Panc1 (cell line): ENCODE measurements at regions not wholly inside any gene's neighbourhood (a gene's known extent, or its start where the extent isn't known, plus 50 kb on each side); places are given as distances from the start of the nearest gene placed in this dataset.

Source experiments
- ATAC-seq: fragments of 200-7000 bp; cut with Tn5 transposase; 2 replicates; pipeline ENCODE4 v1.9.1; 2020; ENCODE audit warnings: mild to moderate bottlenecking, moderate library complexity
- BruUV-seq: library from RNA; stranded (reverse); fragments of 400-500 nt; replicated peaks from 2 replicates; lab custom pipeline; 2021; lab: Mats Ljungman, UMichigan
- CTCF ChIA-PET: fragments of 300-600 bp; sonication (Branson Sonifier 250); formaldehyde crosslinking; loops from one replicate; lab custom pipeline; 2022; ENCODE audit warnings: antibody characterized with exemption; lab: Charles Lee
- POLR2A ChIA-PET: fragments of 300-600 bp; sonication (Branson Sonifier 250); formaldehyde crosslinking; loops from one replicate; lab custom pipeline; 2022; ENCODE audit warnings: antibody characterized with exemption; lab: Charles Lee
- DNase-seq: peaks from one replicate; pipeline ENCODE4 v3.0.0-alpha.2; 2010; ENCODE audit warnings: low read depth, low spot score
- H3K27ac ChIP-seq: 2 replicates; pipeline ENCODE4 v1.5.1; 2011; ENCODE audit warnings: mild to moderate bottlenecking, low read length, inconsistent platforms
- H3K27me3 ChIP-seq: fragments of 200-500 bp; sonication (Bioruptor generic); 2 replicates; pipeline ENCODE4 v1.6.0; 2014; ENCODE audit warnings: low read length, inconsistent platforms; ENCODE audit not compliant: control insufficient read depth, insufficient read depth
- H3K36me3 ChIP-seq: fragments of 200-500 bp; sonication (Bioruptor generic); 2 replicates; pipeline ENCODE4 v1.5.1; 2014; ENCODE audit warnings: inconsistent platforms, mild to moderate bottlenecking, low read length, moderate library complexity; ENCODE audit not compliant: control insufficient read depth, insufficient read depth
- H3K4me1 ChIP-seq: 2 replicates; pipeline ENCODE4 v1.5.1; 2011; ENCODE audit warnings: inconsistent platforms, mild to moderate bottlenecking, low read length, moderate library complexity; ENCODE audit not compliant: control insufficient read depth, insufficient read depth
- H3K4me3 ChIP-seq, 2 experiments: 2 replicates each; pipeline ENCODE4 v1.5.1; 2011 to 2012; ENCODE audit warnings: low read depth in 2 of 2, low read length in 2 of 2, mild to moderate bottlenecking in 2 of 2, inconsistent platforms in 1 of 2, moderate library complexity in 1 of 2
- H3K9me3 ChIP-seq: fragments of 200-500 bp; sonication (Bioruptor generic); 2 replicates; pipeline ENCODE4 v1.5.1; 2014; ENCODE audit warnings: low read depth, mild to moderate bottlenecking, inconsistent platforms, low read length, moderate library complexity; ENCODE audit not compliant: control insufficient read depth, insufficient read depth
- POLR2AphosphoS5 ChIP-seq: IDR thresholded peaks from 2 replicates; pipeline ENCODE4 v1.6.1; 2012; ENCODE audit warnings: mild to moderate bottlenecking, low read depth, low read length, moderate library complexity
- SIN3A ChIP-seq: IDR thresholded peaks from 2 replicates; pipeline ENCODE4 v1.6.1; 2012; ENCODE audit warnings: low read depth, mild to moderate bottlenecking, low read length, moderate library complexity, borderline replicate concordance; ENCODE audit not compliant: insufficient read depth
- TCF7L2 ChIP-seq: IDR thresholded peaks from 2 replicates; pipeline ENCODE4 v1.6.1; 2011; ENCODE audit warnings: mild to moderate bottlenecking, low read depth, low read length, inconsistent platforms
- in situ Hi-C: cut with HindIII; loops from 2 replicates; pipeline ENCODE4 v1.10.0; 2016; ENCODE audit warnings: low sequenced_read_pairs, low pct_unique_long_range_greater_than_20kb
- intact Hi-C: fragments of 100-400 bp; cut with micrococcal nuclease; formaldehyde crosslinking; loops from one replicate; pipeline ENCODE4 v1.10.0; 2022; ENCODE audit not compliant: unreplicated experiment
- TF ChIP-seq, protein P1 (sequence below), 2 experiments: IDR thresholded peaks; 2 replicates each; pipeline ENCODE4 v1.6.1; 2011 to 2012; ENCODE audit warnings: low read depth in 2 of 2, control low read depth in 1 of 2, low read length in 1 of 2, mild to moderate bottlenecking in 1 of 2, moderate library complexity in 1 of 2; ENCODE audit not compliant: insufficient read depth in 1 of 2
- TF ChIP-seq, protein P2 (sequence below): fragments of 450-650 bp; IDR thresholded peaks from 2 replicates; pipeline ENCODE4 v1.5.1; 2017; ENCODE audit warnings: mild to moderate bottlenecking

DNA sequence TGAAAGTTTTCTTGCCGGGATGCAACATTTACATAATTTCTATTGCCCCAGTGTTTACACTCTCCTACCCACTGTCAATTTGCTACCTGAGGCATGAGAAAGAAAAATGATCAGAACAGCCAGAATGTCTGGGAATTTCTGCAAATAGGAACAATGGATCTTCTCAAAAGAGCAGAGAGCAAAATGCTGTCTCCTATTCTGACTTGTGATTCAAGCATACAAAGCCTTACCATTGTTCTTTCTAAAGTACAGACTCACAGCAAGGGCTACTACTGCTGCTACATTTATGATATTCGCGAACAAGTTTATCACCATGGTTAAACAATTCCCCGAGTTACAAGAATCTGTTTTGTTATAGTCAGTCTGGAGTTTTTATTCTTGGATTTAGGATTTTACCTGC lies 329.9 kb upstream of the CELF2 start:
- in situ Hi-C loops, result no loop called here
- BruUV-seq, result no TSS peak
- POLR2A ChIA-PET, result no interaction called here

DNA sequence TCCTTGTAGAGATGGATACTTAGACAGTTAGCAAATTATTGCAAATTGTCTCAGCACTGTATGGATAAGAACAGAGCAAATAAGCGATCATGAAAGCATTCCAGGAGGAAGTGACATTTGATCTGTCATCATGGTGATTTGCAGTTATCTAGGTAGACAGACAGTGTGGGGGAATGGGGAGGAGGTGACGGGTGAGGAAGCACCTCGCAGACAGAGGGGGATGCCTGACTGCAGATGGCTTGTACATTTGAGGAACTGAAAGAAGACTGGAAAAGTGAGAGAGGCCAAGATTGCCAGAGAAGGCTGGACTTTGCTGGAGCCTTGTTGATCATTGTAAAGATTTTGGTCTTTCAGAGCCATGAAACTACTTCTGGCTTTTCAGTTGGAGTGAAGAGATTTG lies 318.2 kb upstream of the CELF2 start:
- no peaks in the 10 kb centered on the region for H3K36me3 ChIP-seq
- H3K27me3 ChIP-seq, result no peaks in the 10 kb centered on the region
- in situ Hi-C loops, result no loop called here
- no peak overlapping the region for H3K27ac ChIP-seq
- CTCF ChIA-PET, result no interaction called here
- BruUV-seq, result no TSS peak
- H3K4me3 ChIP-seq, result no peak overlapping the region
- TF ChIP-seq POLR2AphosphoS5 (no peak), TCF7L2 (no peak), SIN3A (no peak)
- TF ChIP-seq, protein P1, sequence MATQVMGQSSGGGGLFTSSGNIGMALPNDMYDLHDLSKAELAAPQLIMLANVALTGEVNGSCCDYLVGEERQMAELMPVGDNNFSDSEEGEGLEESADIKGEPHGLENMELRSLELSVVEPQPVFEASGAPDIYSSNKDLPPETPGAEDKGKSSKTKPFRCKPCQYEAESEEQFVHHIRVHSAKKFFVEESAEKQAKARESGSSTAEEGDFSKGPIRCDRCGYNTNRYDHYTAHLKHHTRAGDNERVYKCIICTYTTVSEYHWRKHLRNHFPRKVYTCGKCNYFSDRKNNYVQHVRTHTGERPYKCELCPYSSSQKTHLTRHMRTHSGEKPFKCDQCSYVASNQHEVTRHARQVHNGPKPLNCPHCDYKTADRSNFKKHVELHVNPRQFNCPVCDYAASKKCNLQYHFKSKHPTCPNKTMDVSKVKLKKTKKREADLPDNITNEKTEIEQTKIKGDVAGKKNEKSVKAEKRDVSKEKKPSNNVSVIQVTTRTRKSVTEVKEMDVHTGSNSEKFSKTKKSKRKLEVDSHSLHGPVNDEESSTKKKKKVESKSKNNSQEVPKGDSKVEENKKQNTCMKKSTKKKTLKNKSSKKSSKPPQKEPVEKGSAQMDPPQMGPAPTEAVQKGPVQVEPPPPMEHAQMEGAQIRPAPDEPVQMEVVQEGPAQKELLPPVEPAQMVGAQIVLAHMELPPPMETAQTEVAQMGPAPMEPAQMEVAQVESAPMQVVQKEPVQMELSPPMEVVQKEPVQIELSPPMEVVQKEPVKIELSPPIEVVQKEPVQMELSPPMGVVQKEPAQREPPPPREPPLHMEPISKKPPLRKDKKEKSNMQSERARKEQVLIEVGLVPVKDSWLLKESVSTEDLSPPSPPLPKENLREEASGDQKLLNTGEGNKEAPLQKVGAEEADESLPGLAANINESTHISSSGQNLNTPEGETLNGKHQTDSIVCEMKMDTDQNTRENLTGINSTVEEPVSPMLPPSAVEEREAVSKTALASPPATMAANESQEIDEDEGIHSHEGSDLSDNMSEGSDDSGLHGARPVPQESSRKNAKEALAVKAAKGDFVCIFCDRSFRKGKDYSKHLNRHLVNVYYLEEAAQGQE (IDR thresholded peaks at IDR 0.05; ENCODE audit: insufficient read depth in 1 of 2, low read depth in 2 of 2, low read length in 1 of 2), result no peak
- TF ChIP-seq, protein P2, sequence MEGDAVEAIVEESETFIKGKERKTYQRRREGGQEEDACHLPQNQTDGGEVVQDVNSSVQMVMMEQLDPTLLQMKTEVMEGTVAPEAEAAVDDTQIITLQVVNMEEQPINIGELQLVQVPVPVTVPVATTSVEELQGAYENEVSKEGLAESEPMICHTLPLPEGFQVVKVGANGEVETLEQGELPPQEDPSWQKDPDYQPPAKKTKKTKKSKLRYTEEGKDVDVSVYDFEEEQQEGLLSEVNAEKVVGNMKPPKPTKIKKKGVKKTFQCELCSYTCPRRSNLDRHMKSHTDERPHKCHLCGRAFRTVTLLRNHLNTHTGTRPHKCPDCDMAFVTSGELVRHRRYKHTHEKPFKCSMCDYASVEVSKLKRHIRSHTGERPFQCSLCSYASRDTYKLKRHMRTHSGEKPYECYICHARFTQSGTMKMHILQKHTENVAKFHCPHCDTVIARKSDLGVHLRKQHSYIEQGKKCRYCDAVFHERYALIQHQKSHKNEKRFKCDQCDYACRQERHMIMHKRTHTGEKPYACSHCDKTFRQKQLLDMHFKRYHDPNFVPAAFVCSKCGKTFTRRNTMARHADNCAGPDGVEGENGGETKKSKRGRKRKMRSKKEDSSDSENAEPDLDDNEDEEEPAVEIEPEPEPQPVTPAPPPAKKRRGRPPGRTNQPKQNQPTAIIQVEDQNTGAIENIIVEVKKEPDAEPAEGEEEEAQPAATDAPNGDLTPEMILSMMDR, result no peak
- POLR2A ChIA-PET, result no interaction called here
- H3K9me3 ChIP-seq, result no peaks in the 10 kb centered on the region
- intact Hi-C loops, result no loop called here
- DNase-seq (no peak), ATAC-seq (no peak)
- no peaks in the 10 kb centered on the region for H3K4me1 ChIP-seq

More for the DNA sequence above, 329.9 kb upstream of the CELF2 start:
- no peaks in the 10 kb centered on the region for H3K4me1 ChIP-seq
- CTCF ChIA-PET, result no interaction called here
- no peaks in the 10 kb centered on the region for H3K27me3 ChIP-seq
- no peak for ATAC-seq
- H3K9me3 ChIP-seq, result no peaks in the 10 kb centered on the region
- intact Hi-C loops, result no loop called here
- no peak overlapping the region for H3K4me3 ChIP-seq
- no peaks in the 10 kb centered on the region for H3K36me3 ChIP-seq
- no peak for TF ChIP-seq POLR2AphosphoS5
- TF ChIP-seq, protein P1 (IDR thresholded peaks at IDR 0.05; ENCODE audit: insufficient read depth in 1 of 2, low read depth in 2 of 2, low read length in 1 of 2), result no peak
- no peak for TF ChIP-seq TCF7L2
- TF ChIP-seq SIN3A, result no peak
- TF ChIP-seq, protein P2, result no peak
- DNase-seq, result no peak
- H3K27ac ChIP-seq, result no peak overlapping the region
